Lower lobe of right lung (tissue), 2 donors: ENCODE measurements at regions not wholly inside any gene's neighbourhood (a gene's known extent, or its start where the extent isn't known, plus 50 kb on each side); places are given as distances from the start of the nearest gene placed in this dataset.

Experiments used
- ATAC-seq, 2 donors: fragments of 200-7000 bp; cut with Tn5 transposase; one replicate each; pipeline ENCODE4 v1.9.1; 2020 to 2022; ENCODE audit warnings: mild to moderate bottlenecking in 2 of 2, moderate library complexity in 2 of 2
- DNase-seq: peaks from one replicate; pipeline ENCODE4 v3.0.0-alpha.2; 2020
- H3K27ac ChIP-seq: fragments of 200-600 bp; one replicate; pipeline ENCODE4 v1.8.0; 2022
- H3K27me3 ChIP-seq: fragments of 200-600 bp; one replicate; pipeline ENCODE4 v1.8.0; 2022; ENCODE audit warnings: low read depth
- H3K36me3 ChIP-seq: fragments of 200-600 bp; one replicate; pipeline ENCODE4 v1.8.0; 2022; ENCODE audit warnings: mild to moderate bottlenecking
- H3K4me1 ChIP-seq: fragments of 200-600 bp; one replicate; pipeline ENCODE4 v1.8.0; 2022
- H3K4me3 ChIP-seq: fragments of 200-600 bp; one replicate; pipeline ENCODE4 v1.8.0; 2022; ENCODE audit warnings: mild to moderate bottlenecking
- H3K9me3 ChIP-seq: fragments of 200-600 bp; one replicate; pipeline ENCODE4 v1.8.0; 2022
- CTCF ChIP-seq: fragments of 200-600 bp; IDR thresholded peaks from one replicate; pipeline ENCODE4 v1.8.0; 2022; ENCODE audit warnings: antibody characterized with exemption, mild to moderate bottlenecking
- intact Hi-C: fragments of 100-400 bp; cut with DNase I; formaldehyde crosslinking; loops from one replicate; pipeline ENCODE4 v1.11.0; 2022
- donor health status: DM: no; HTN: yes; CAD: no; lungs with severe emphysema.

GRCh38 chr16:76023835-76024234 lies 253.4 kb upstream of the CNTNAP4 start:
- no peak for TF ChIP-seq CTCF
- no peak overlapping the region for H3K4me3 ChIP-seq
- no peaks in the 10 kb centered on the region for H3K9me3 ChIP-seq
- H3K27ac ChIP-seq: no peak overlapping the region
- no peaks in the 10 kb centered on the region for H3K36me3 ChIP-seq
- no peak for DNase-seq
- no peaks in the 10 kb centered on the region for H3K4me1 ChIP-seq
- H3K27me3 ChIP-seq: no peaks in the 10 kb centered on the region
- no peak for ATAC-seq
- intact Hi-C loops: no loop called here

- Histone ChIP-seq H3K27ac (no peak overlapping the region), H3K27me3 (no peaks in the 10 kb centered on the region), H3K4me1 (no peaks in the 10 kb centered on the region), H3K9me3 (no peaks in the 10 kb centered on the region), H3K36me3 (no peaks in the 10 kb centered on the region), H3K4me3 (no peak overlapping the region)
- no peak for DNase-seq
- intact Hi-C loops: no loop called here
- no peak for ATAC-seq
- no peak for TF ChIP-seq CTCF
These were observed 241.5 kb upstream of the CNTNAP4 start for GRCh38 chr16:76035689-76036088.

- Histone ChIP-seq H3K4me1 (no peaks in the 10 kb centered on the region), H3K9me3 (no peaks in the 10 kb centered on the region), H3K27me3 (no peaks in the 10 kb centered on the region), H3K4me3 (no peak overlapping the region), H3K27ac (no peak overlapping the region), H3K36me3 (no peaks in the 10 kb centered on the region)
- ATAC-seq (no peak), DNase-seq (no peak)
- intact Hi-C loops: no loop called here
- no peak for TF ChIP-seq CTCF
These were observed 239.1 kb upstream of the CNTNAP4 start for GRCh38 chr16:76038097-76038496.

- intact Hi-C loops: no loop called here
- Histone ChIP-seq H3K36me3 (no peaks in the 10 kb centered on the region), H3K4me1 (no peaks in the 10 kb centered on the region), H3K9me3 (peaks cover 4% of the 10 kb centered on the region), H3K27me3 (no peaks in the 10 kb centered on the region), H3K4me3 (no peak overlapping the region), H3K27ac (no peak overlapping the region)
- ATAC-seq (no peak), DNase-seq (no peak)
- TF ChIP-seq CTCF: no peak
These were observed 224.5 kb upstream of the CNTNAP4 start for GRCh38 chr16:76052725-76053124.

GRCh38 chr16:76059186-76059585 lies 218.0 kb upstream of the CNTNAP4 start:
- H3K27me3 ChIP-seq: no peaks in the 10 kb centered on the region
- no peak for ATAC-seq
- H3K4me3 ChIP-seq: no peak overlapping the region
- DNase-seq: no peak
- H3K4me1 ChIP-seq: no peaks in the 10 kb centered on the region
- no peak for TF ChIP-seq CTCF
- H3K9me3 ChIP-seq: no peaks in the 10 kb centered on the region
- no peak overlapping the region for H3K27ac ChIP-seq
- no peaks in the 10 kb centered on the region for H3K36me3 ChIP-seq
- intact Hi-C loops: no loop called here

GRCh38 chr16:76059701-76060100 lies 217.5 kb upstream of the CNTNAP4 start:
- no peak overlapping the region for H3K27ac ChIP-seq
- H3K4me3 ChIP-seq: no peak overlapping the region
- H3K4me1 ChIP-seq: no peaks in the 10 kb centered on the region
- no peaks in the 10 kb centered on the region for H3K9me3 ChIP-seq
- H3K27me3 ChIP-seq: no peaks in the 10 kb centered on the region
- TF ChIP-seq CTCF: no peak
- ATAC-seq: no peak
- no peak for DNase-seq
- no peaks in the 10 kb centered on the region for H3K36me3 ChIP-seq
- intact Hi-C loops: no loop called here
